HCT116 (cell line): ENCODE measurements at regions not wholly inside any gene's neighbourhood (a gene's known extent, or its start where the extent isn't known, plus 50 kb on each side); places are given as distances from the start of the nearest gene placed in this dataset.

Experiments
- ATAC-seq: fragments of 200-7000 bp; cut with Tn5 transposase; 2 replicates; pipeline ENCODE4 v1.9.1; 2020; ENCODE audit warnings: mild to moderate bottlenecking, moderate library complexity
- BruUV-seq: library from RNA; stranded (reverse); fragments of 400-500 nt; replicated peaks from 2 replicates; lab custom pipeline; 2021; lab: Mats Ljungman, UMichigan
- CTCF ChIA-PET: fragments of 300-600 bp; sonication (Branson Sonifier 250); formaldehyde crosslinking; loops from one replicate; lab custom pipeline; 2021; ENCODE audit warnings: antibody characterized with exemption; lab: Charles Lee
- POLR2A ChIA-PET: fragments of 300-600, 350-600 bp; sonication (Branson Sonifier 250); formaldehyde crosslinking; loops from one replicate; lab custom pipeline; 2021; ENCODE audit warnings: antibody characterized with exemption; lab: Charles Lee
- RAD21 ChIA-PET, 2 experiments: fragments of 300-600 bp; sonication (Branson Sonifier 250); formaldehyde crosslinking; loops; one replicate each; lab custom pipeline; 2023; ENCODE audit warnings: low total read pairs in 2 of 2; ENCODE audit not compliant: uncharacterized antibody in 2 of 2, unreplicated experiment in 2 of 2, low non-redundant PET in 1 of 2; lab: Charles Lee
- DNase-seq: peaks from one replicate; pipeline ENCODE4 v3.0.0-alpha.2; 2010; ENCODE audit warnings: low read depth, low spot score
- H2AFZ ChIP-seq: fragments of 200-600 bp; shearing (Covaris generic), sonication (generic); 2 replicates; pipeline ENCODE4 v1.6.1; 2017; ENCODE audit warnings: low read depth, mixed run types, mixed read lengths, antibody characterized with exemption, low read length; ENCODE audit not compliant: poor library complexity, severe bottlenecking
- H3K27ac ChIP-seq: 2 replicates; pipeline ENCODE4 v1.5.1; 2012; ENCODE audit warnings: low read depth, low read length
- H3K27me3 ChIP-seq: fragments of 200-600 bp; sonication (generic); 2 replicates; pipeline ENCODE4 v1.6.1; 2016; ENCODE audit warnings: mixed run types, low read length, mixed read lengths; ENCODE audit not compliant: insufficient read depth
- H3K36me3 ChIP-seq, 2 experiments: fragments of 200-500 bp in 1 of 2; fragments of 200-600 bp in 1 of 2; sonication (Bioruptor generic) in 1 of 2; sonication (generic) in 1 of 2; 2 replicates each; pipeline versions ENCODE4 v1.5.1 to v1.6.1; 2014 to 2016; ENCODE audit warnings: low read length in 2 of 2, inconsistent platforms in 1 of 2, mixed read lengths in 1 of 2, mixed run types in 1 of 2; ENCODE audit not compliant: insufficient read depth in 2 of 2, control insufficient read depth in 1 of 2
- H3K4me1 ChIP-seq, 2 experiments: fragments of 200-600 bp in 1 of 2; sonication (generic) in 1 of 2; 2 replicates each; pipeline versions ENCODE4 v1.5.1 to v1.6.1; 2012 to 2017; ENCODE audit warnings: low read length in 2 of 2, inconsistent platforms in 1 of 2, mild to moderate bottlenecking in 1 of 2, mixed read lengths in 1 of 2, mixed run types in 1 of 2, moderate library complexity in 1 of 2; ENCODE audit not compliant: insufficient read depth in 2 of 2, control insufficient read depth in 1 of 2
- H3K4me2 ChIP-seq: fragments of 200-600 bp; sonication (generic); 2 replicates; pipeline ENCODE4 v1.6.1; 2017; ENCODE audit warnings: mixed run types, low read length, mixed read lengths
- H3K4me3 ChIP-seq, 2 experiments: fragments of 200-600 bp in 1 of 2; sonication (generic) in 1 of 2; replicated peaks in 1 of 2; 2 replicates each; pipeline ENCODE4 v1.5.1; 2011 to 2016; ENCODE audit warnings: low read length in 2 of 2, control low read depth in 1 of 2, low read depth in 1 of 2, mild to moderate bottlenecking in 1 of 2, mixed read lengths in 1 of 2, mixed run types in 1 of 2
- H3K79me2 ChIP-seq: fragments of 200-600 bp; sonication (generic); 2 replicates; pipeline ENCODE4 v1.6.1; 2017; ENCODE audit warnings: mild to moderate bottlenecking, mixed run types, low read length, moderate library complexity, mixed read lengths; ENCODE audit not compliant: insufficient read depth
- H3K9ac ChIP-seq: fragments of 200-600 bp; sonication (generic); 2 replicates; pipeline ENCODE4 v1.6.1; 2016; ENCODE audit warnings: low read length, mixed read lengths
- H3K9me2 ChIP-seq: fragments of 200-600 bp; sonication (generic), shearing (Covaris generic); 2 replicates; pipeline ENCODE4 v1.6.1; 2017; ENCODE audit warnings: mixed run types, mild to moderate bottlenecking, moderate library complexity; ENCODE audit not compliant: insufficient read depth
- H3K9me3 ChIP-seq, 2 experiments: fragments of 200-500 bp in 1 of 2; fragments of 200-600 bp in 1 of 2; sonication (Bioruptor generic) in 1 of 2; sonication (generic) in 1 of 2; 2 replicates each; pipeline ENCODE4 v1.6.1; 2014 to 2017; ENCODE audit warnings: low read length in 2 of 2, mixed read lengths in 2 of 2, inconsistent platforms in 1 of 2, low read depth in 1 of 2, mild to moderate bottlenecking in 1 of 2, mixed run types in 1 of 2, moderate library complexity in 1 of 2; ENCODE audit not compliant: control insufficient read depth in 1 of 2, insufficient read depth in 1 of 2
- H4K20me1 ChIP-seq: fragments of 200-600 bp; sonication (generic), shearing (Covaris generic); 2 replicates; pipeline ENCODE4 v1.6.1; 2017; ENCODE audit warnings: mixed run types, mild to moderate bottlenecking, moderate library complexity; ENCODE audit not compliant: insufficient read depth
- ATF3 ChIP-seq: IDR thresholded peaks from 2 replicates; pipeline ENCODE4 v1.6.1; 2012
- CEBPB ChIP-seq: IDR thresholded peaks from 2 replicates; pipeline ENCODE4 v1.6.1; 2012; ENCODE audit warnings: low read depth
- EGR1 ChIP-seq: IDR thresholded peaks from 2 replicates; pipeline ENCODE4 v1.6.1; 2012; ENCODE audit warnings: low read depth
- EZH2phosphoT487 ChIP-seq: fragments of 200-600 bp; IDR thresholded peaks from 2 replicates; pipeline ENCODE4 v1.6.1; 2018; ENCODE audit warnings: antibody characterized with exemption, borderline replicate concordance
- JUND ChIP-seq: IDR thresholded peaks from 2 replicates; pipeline ENCODE4 v1.6.1; 2012
- MAX ChIP-seq: IDR thresholded peaks from 2 replicates; pipeline ENCODE4 v1.6.1; 2012
- POLR2A ChIP-seq: IDR thresholded peaks from 2 replicates; pipeline ENCODE4 v1.7.0; 2011; ENCODE audit warnings: borderline replicate concordance; ENCODE audit not compliant: insufficient read depth, insufficient read length; ENCODE audit errors: extremely low read depth
- POLR2AphosphoS5 ChIP-seq: IDR thresholded peaks from 2 replicates; pipeline ENCODE4 v1.6.1; 2011; ENCODE audit warnings: mild to moderate bottlenecking, low read depth, low read length, moderate library complexity
- SP1 ChIP-seq: IDR thresholded peaks from 2 replicates; pipeline ENCODE4 v1.6.1; 2012; ENCODE audit warnings: low read depth
- SRF ChIP-seq: IDR thresholded peaks from 2 replicates; pipeline ENCODE4 v1.6.1; 2012; ENCODE audit warnings: low read depth
- TCF7L2 ChIP-seq: IDR thresholded peaks from 2 replicates; pipeline ENCODE4 v1.7.0; 2011; ENCODE audit warnings: borderline replicate concordance, inconsistent platforms; ENCODE audit not compliant: insufficient read depth, insufficient read length; ENCODE audit errors: extremely low read depth
- ZBTB33 ChIP-seq: IDR thresholded peaks from 2 replicates; pipeline ENCODE4 v1.6.1; 2011; ENCODE audit warnings: mild to moderate bottlenecking, low read length, moderate library complexity; ENCODE audit not compliant: insufficient replicate concordance; ENCODE audit errors: extremely low read depth
- ZFX ChIP-seq: fragments of 450-650 bp; IDR thresholded peaks from 2 replicates; pipeline ENCODE4 v1.6.1; 2017
- ZNF274 ChIP-seq: fragments of 200-500 bp; sonication (Bioruptor generic); IDR thresholded peaks from 2 replicates; pipeline ENCODE4 v1.6.1; 2014; ENCODE audit warnings: mild to moderate bottlenecking, low read depth, low read length, inconsistent platforms
- intact Hi-C: fragments of 100-400 bp; cut with micrococcal nuclease; formaldehyde crosslinking; loops from 2 replicates; pipeline ENCODE4 v1.10.0; 2022

- H3K4me3 ChIP-seq: no peak overlapping the region
- no peak overlapping the region for H3K4me2 ChIP-seq
- ChIA-PET CTCF (no interaction called here), POLR2A (no interaction called here), RAD21 (no interaction called here)
- intact Hi-C loops: no loop called here
- DNase-seq: no peak
- no peak overlapping the region for H3K9ac ChIP-seq
- no peak overlapping the region for H2AFZ ChIP-seq
- no peaks in the 10 kb centered on the region for H3K27me3 ChIP-seq
- H3K4me1 ChIP-seq: no peaks in the 10 kb centered on the region
- ATAC-seq: no peak
- H3K79me2 ChIP-seq: no peaks in the 10 kb centered on the region
- no peaks in the 10 kb centered on the region for H3K9me3 ChIP-seq
- H3K9me2 ChIP-seq: no peaks in the 10 kb centered on the region
- no peak overlapping the region for H3K27ac ChIP-seq
- TF ChIP-seq ZNF274 (no peak), EGR1 (no peak), POLR2A (no peak), CEBPB (no peak), TCF7L2 (no peak), SP1 (no peak), ZFX (no peak), JUND (no peak), MAX (no peak), SRF (no peak), POLR2AphosphoS5 (no peak), EZH2phosphoT487 (no peak), ZBTB33 (no peak), ATF3 (no peak)
- BruUV-seq: no TSS peak
- H4K20me1 ChIP-seq: no peaks in the 10 kb centered on the region
- no peaks in the 10 kb centered on the region for H3K36me3 ChIP-seq
Measured at GRCh38 chr7:19290066-19290465, 144.8 kb upstream of the FERD3L start.
